ENCODE measurements at regions not wholly inside any gene's neighbourhood (a gene's known extent, or its start where the extent isn't known, plus 50 kb on each side); places are given as distances from the start of the nearest gene placed in this dataset.

GRCh38 chr12:107221913-107222312 lies 128.6 kb upstream of the CRY1 start:
- TF ChIP-seq CTCF (conservative IDR thresholded peaks at IDR 0.05) (no peak), ZFX (IDR thresholded peaks at IDR 0.05) (no peak)
